22Rv1 (cell line): ENCODE measurements at regions not wholly inside any gene's neighbourhood (a gene's known extent, or its start where the extent isn't known, plus 50 kb on each side); places are given as distances from the start of the nearest gene placed in this dataset.

ENCODE experiments used
- ZFX ChIP-seq: fragments of 450-650 bp; IDR thresholded peaks from 2 replicates; pipeline ENCODE4 v1.6.1; 2017; ENCODE audit warnings: antibody characterized with exemption, borderline replicate concordance
- TF ChIP-seq, protein P1 (sequence below): fragments of 450-650 bp; IDR thresholded peaks from 2 replicates; pipeline ENCODE4 v1.5.1; 2017; ENCODE audit warnings: mild to moderate bottlenecking

GRCh38 chr15:25508369-25509002 lies 69.7 kb upstream of the UBE3A start:
- TF ChIP-seq, protein P1, sequence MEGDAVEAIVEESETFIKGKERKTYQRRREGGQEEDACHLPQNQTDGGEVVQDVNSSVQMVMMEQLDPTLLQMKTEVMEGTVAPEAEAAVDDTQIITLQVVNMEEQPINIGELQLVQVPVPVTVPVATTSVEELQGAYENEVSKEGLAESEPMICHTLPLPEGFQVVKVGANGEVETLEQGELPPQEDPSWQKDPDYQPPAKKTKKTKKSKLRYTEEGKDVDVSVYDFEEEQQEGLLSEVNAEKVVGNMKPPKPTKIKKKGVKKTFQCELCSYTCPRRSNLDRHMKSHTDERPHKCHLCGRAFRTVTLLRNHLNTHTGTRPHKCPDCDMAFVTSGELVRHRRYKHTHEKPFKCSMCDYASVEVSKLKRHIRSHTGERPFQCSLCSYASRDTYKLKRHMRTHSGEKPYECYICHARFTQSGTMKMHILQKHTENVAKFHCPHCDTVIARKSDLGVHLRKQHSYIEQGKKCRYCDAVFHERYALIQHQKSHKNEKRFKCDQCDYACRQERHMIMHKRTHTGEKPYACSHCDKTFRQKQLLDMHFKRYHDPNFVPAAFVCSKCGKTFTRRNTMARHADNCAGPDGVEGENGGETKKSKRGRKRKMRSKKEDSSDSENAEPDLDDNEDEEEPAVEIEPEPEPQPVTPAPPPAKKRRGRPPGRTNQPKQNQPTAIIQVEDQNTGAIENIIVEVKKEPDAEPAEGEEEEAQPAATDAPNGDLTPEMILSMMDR, result peak; percentile 63
- no peak for TF ChIP-seq ZFX
